Activated naive CD8-positive, alpha-beta T cell treated with anti-CD3 and anti-CD28 coated beads, Interleukin-2, amount 50 U/mL, for 16 hours (primary cell): ENCODE measurements at regions not wholly inside any gene's neighbourhood (a gene's known extent, or its start where the extent isn't known, plus 50 kb on each side); places are given as distances from the start of the nearest gene placed in this dataset.
"Not testable (repeated sequence)": the region's sequence is repeated elsewhere in the genome, so short reads cannot be mapped to it uniquely, and the experiment has no call there.

Source experiments
- DNase-seq: peaks from one replicate; pipeline ENCODE4 v3.0.0-alpha.2; 2020; ENCODE audit warnings: low read depth, low spot score

GRCh38 chr6:30807566-30807965, 63.2 kb upstream of the IER3 start:
- not testable (repeated sequence) for DNase-seq

DNA sequence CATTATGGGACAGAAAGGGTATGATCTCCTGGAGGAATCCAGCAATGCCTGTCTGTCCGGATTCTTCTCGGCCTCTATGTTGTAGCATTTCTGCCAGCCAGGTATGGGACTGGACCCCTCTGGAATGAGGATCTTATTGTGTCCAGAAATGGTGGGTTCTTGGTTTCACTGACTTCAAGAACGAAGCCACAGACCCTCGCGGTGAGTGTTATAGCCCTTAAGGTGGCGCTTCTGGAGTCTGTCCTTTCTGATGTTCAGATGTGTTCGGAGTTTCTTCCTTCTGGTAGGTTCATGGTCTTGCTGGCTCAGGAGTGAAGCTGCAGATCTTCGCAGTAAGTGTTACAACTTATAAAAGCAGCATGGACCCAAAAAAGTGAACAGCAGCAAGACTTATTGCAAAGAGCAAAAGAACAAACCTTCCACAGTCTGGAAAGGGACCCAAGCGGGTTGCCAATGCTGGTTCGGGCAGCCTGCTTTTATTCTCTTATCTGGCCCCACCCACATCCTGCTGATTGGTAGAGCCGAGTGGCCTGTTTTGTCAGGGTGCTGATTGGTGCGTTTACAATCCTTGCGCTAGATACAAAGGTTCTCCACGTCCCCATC, 62.3 kb upstream of the IER3 start:
- no peak for DNase-seq

DNA sequence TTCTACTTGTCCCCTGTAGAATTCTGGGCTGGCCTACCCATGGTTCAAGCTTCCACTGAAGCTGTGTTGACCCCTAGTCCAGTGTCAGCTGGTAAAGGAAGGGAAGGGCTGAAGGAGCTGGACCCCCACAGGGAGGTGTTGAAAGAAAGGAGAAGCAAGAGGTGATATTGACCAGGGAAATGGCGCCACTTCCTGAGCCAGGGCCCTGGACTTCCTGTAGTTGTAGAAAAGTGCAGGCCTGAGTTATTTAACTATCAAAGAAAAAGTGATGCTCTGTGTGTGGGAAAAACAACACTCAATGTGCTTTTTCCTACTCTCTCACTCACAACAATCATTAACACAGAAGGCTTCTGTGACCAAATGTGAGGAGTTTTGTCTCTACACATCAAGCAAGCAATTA, 60.0 kb upstream of the IER3 start:
- DNase-seq: no peak

- no peak for DNase-seq
Measured at GRCh38 chr6:30802731-30803130, 58.4 kb upstream of the IER3 start.

GRCh38 chr6:30801950-30802349, 57.6 kb upstream of the IER3 start:
- no peak for DNase-seq

DNA sequence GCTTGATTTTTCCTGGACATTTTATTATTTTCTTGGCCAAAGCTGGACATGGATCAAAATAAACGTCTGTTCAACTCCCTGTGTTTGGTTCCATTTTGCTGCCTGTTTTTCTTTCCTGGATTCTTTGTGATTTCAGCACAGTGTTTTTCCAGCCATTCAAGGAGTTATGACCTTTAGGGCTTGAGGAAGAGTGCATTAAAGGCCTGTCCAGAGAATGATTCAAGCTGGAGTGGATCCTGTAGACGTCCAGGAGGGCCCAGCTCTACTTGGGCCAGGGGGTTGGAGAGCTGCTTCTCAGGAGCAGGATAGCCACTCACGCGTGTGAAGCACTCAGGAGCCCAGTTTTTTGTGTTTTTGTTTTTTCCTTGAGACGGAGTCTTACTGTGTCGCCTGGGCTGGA, 56.5 kb upstream of the IER3 start:
- no peak for DNase-seq

- no peak for DNase-seq
Measured at GRCh38 chr6:30799210-30799609, 54.9 kb upstream of the IER3 start.

GRCh38 chr6:30798494-30798893, 54.1 kb upstream of the IER3 start:
- no peak for DNase-seq

- no peak for DNase-seq
Measured at GRCh38 chr6:30795549-30796293, 51.4 kb upstream of the IER3 start.
